ENCODE measurements at regions not wholly inside any gene's neighbourhood (a gene's known extent, or its start where the extent isn't known, plus 50 kb on each side); places are given as distances from the start of the nearest gene placed in this dataset.

DNA sequence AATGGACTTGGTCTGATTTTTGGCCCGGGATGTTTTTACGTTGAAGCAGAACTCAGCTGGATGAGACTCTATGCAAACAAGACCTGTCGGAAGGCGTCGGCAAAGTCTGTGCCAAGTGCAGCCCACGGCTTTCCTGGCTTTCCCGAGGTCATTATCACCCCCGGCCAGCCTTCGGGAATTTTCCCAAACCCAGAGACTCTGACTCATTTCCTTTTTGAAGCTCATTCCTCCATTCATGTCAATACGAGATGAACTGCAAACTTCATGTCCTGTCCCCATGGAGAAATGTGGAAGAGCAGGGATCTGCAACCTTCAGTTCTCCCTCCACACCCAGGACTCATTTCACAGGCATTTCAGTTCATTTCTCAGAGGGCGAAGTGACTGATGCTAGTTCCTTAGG is 95.3 kb downstream of the IRX2 start:
- no peak overlapping the region for H3K9ac ChIP-seq (replicated peaks in 1 of 4; ENCODE audit: extremely low read depth in 1 of 4, low read depth in 3 of 4, low read length in 3 of 4)
- H2AFZ ChIP-seq (ENCODE audit: low read length), result no peak overlapping the region
- H3K27ac ChIP-seq (ENCODE audit: low read depth, low read length), result no peak overlapping the region
- TF ChIP-seq RNF2 (IDR thresholded peaks at IDR 0.05; ENCODE audit: borderline replicate concordance, low read depth, low read length, missing control alignments, poor library complexity, severe bottlenecking) (no peak), POLR2AphosphoS5 (IDR thresholded peaks at IDR 0.05; ENCODE audit: low read depth, low read length) (no peak), TAF7 (optimal IDR thresholded peaks at IDR 0.05; ENCODE audit: borderline replicate concordance, low read depth, low read length) (no peak), TBP (IDR thresholded peaks at IDR 0.05; ENCODE audit: low read depth, low read length) (no peak), CHD1 (IDR thresholded peaks at IDR 0.05; ENCODE audit: low read depth, low read length) (no peak), CTCF (IDR thresholded peaks at IDR 0.05; ENCODE audit: control extremely low read depth in 1 of 3, insufficient read depth in 1 of 3, low read depth in 1 of 3, low read length in 3 of 3) (no peak), CEBPB (IDR thresholded peaks at IDR 0.05; ENCODE audit: low read depth, low read length) (no peak), NANOG (IDR thresholded peaks at IDR 0.05; ENCODE audit: insufficient read depth, low read depth, low read length, poor library complexity, severe bottlenecking) (no peak), CBX8 (IDR thresholded peaks at IDR 0.05; ENCODE audit: borderline replicate concordance, low read depth, low read length) (no peak)
- TF ChIP-seq, protein P1, sequence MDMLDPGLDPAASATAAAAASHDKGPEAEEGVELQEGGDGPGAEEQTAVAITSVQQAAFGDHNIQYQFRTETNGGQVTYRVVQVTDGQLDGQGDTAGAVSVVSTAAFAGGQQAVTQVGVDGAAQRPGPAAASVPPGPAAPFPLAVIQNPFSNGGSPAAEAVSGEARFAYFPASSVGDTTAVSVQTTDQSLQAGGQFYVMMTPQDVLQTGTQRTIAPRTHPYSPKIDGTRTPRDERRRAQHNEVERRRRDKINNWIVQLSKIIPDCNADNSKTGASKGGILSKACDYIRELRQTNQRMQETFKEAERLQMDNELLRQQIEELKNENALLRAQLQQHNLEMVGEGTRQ (IDR thresholded peaks at IDR 0.05; ENCODE audit: low read length), result no peak

More for the DNA sequence above, 95.3 kb downstream of the IRX2 start:
- Histone ChIP-seq H3K4me1 (replicated peaks in 1 of 4; ENCODE audit: control insufficient read depth in 3 of 4, insufficient read depth in 4 of 4, low read length in 3 of 4) (no peaks in the 10 kb centered on the region), H3K36me3 (ENCODE audit: control insufficient read depth in 2 of 4, insufficient read depth in 4 of 4, low read length in 3 of 4) (no peaks in the 10 kb centered on the region), H2AK5ac (ENCODE audit: low read depth, low read length) (no peak overlapping the region), H2BK120ac (replicated peaks; ENCODE audit: low read depth, low read length) (no peak overlapping the region), H3K79me2 (ENCODE audit: control insufficient read depth in 1 of 2, insufficient read depth in 2 of 2, low read length in 2 of 2) (no peaks in the 10 kb centered on the region), H4K20me1 (replicated peaks in 1 of 2; ENCODE audit: control insufficient read depth in 1 of 2, insufficient read depth in 2 of 2, low read length in 2 of 2) (no peaks in the 10 kb centered on the region), H4K91ac (replicated peaks; ENCODE audit: insufficient read length, low read length) (no peak overlapping the region), H3K79me1 (ENCODE audit: low read depth, low read length) (no peaks in the 10 kb centered on the region; the same call in 1 of the 2 replicates), H4K8ac (ENCODE audit: extremely low read depth, insufficient read depth, low read length) (no peak overlapping the region), H3K14ac (ENCODE audit: insufficient read length) (no peak overlapping the region), H3K4ac (replicated peaks; ENCODE audit: insufficient read length, low read depth, low read length) (no peak overlapping the region), H4K5ac (ENCODE audit: insufficient read length, low read depth, low read length) (no peak overlapping the region), H3K9me3 (ENCODE audit: insufficient read depth in 2 of 2, low read depth in 1 of 2, low read length in 1 of 2) (no peaks in the 10 kb centered on the region), H2BK5ac (ENCODE audit: low read depth, low read length) (no peak overlapping the region), H3K4me3 (ENCODE audit: extremely low read depth in 1 of 4, insufficient read depth in 2 of 4, low read depth in 3 of 4, low read length in 4 of 4) (no peak overlapping the region), H3K23ac (ENCODE audit: insufficient read length) (no peak overlapping the region), H2BK20ac (ENCODE audit: low read length) (no peak overlapping the region), H2BK12ac (ENCODE audit: low read depth, low read length) (no peak overlapping the region), H2BK15ac (ENCODE audit: low read length) (no peak overlapping the region), H3K23me2 (ENCODE audit: low read depth, low read length) (no peaks in the 10 kb centered on the region), H3K4me2 (ENCODE audit: insufficient read depth in 1 of 2, low read depth in 2 of 2, low read length in 2 of 2) (no peak overlapping the region), H3K27me3 (replicated peaks in 1 of 4; ENCODE audit: control insufficient read depth in 3 of 4, extremely low read depth in 1 of 4, insufficient read depth in 3 of 4, low read length in 3 of 4) (no peaks in the 10 kb centered on the region), H3K18ac (ENCODE audit: extremely low read depth, low read length) (no peak overlapping the region), H3K56ac (replicated peaks; ENCODE audit: insufficient read length, low read depth, low read length) (no peak overlapping the region)
- DNase-seq (ENCODE audit: low read depth in 1 of 2, low spot score in 2 of 2) (no peak), FAIRE-seq (no peak)
- 80% methylated on average over 11 of the region's 11 CpGs; no CpG with 5 or more reads in 1 of the 2 experiments for WGBS, 2 experiments (ENCODE audit: extremely low coverage in 1 of 2, insufficient coverage in 1 of 2, insufficient read length in 1 of 2, insufficient replicate concordance in 2 of 2, low coverage in 1 of 2, low lambda C conversion rate in 2 of 2, missing lambda C conversion rate in 1 of 2)
- ChIA-PET CTCF (ENCODE audit: partially characterized antibody) (interaction anchor here (0.7 kb wide), 1 partner anchor 25 kb away, joined by 3 read pairs; no protein-coding TSS in a partner anchor), POLR2A (ENCODE audit: partially characterized antibody) (interaction anchor here (0.6 kb wide), 1 partner anchor 330 kb away, joined by 3 read pairs; no protein-coding TSS in a partner anchor)

Data from H1 (cell line).